ENCODE measurements at regions not wholly inside any gene's neighbourhood (a gene's known extent, or its start where the extent isn't known, plus 50 kb on each side); places are given as distances from the start of the nearest gene placed in this dataset.
"Not testable (repeated sequence)": the region's sequence is repeated elsewhere in the genome, so short reads cannot be mapped to it uniquely, and the experiment has no call there.

GRCh38 chr2:34242763-34243123 lies 643.6 kb upstream of the FAM98A start:
- DNase-seq, result no peak

GRCh38 chr2:34241905-34242762 lies 643.0 kb upstream of the FAM98A start:
- DNase-seq, result no peak

DNA sequence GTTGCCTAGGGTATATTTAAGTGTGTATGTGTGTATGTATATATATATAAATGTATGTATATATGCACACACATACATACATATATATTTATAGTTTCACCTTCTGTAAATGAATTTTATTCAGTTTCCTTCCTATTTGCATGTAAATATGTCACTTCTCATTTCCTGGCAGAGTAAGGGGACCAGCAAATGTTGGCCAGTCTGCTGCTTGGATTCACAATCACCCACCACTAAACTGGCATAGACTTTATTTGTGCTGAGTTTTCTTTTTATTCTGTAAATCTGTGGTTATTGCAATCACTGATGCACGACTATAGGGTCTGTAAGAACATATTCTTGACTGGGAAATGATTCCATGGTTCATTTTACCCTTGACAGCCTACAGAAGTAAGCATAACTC lies 640.4 kb upstream of the FAM98A start:
- DNase-seq, result no peak

- DNase-seq, result no peak
These were observed 635.7 kb upstream of the FAM98A start for GRCh38 chr2:34234823-34235222.

GRCh38 chr2:34229998-34230397 lies 630.9 kb upstream of the FAM98A start:
- DNase-seq, result no peak

GRCh38 chr2:34215174-34215573 lies 616.1 kb upstream of the FAM98A start:
- no peak for DNase-seq

DNA sequence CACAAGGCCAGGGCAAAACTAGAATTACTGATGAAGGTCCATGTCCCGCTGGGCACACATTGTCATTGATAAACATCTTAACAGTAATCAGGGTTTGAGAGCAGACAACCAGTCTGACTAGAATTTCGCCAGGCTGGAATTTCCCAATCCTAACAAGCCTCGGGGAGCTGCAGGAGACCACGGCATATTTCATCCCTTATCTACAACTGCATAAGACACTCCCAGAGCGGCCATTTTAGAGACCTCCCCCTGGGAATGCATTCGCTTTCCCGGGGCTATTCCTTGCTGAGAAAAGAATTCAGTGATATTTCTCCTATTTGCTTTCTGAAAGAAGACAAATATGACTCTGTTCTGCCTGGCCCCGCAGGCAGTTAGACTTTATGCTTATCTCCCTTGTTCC lies 611.3 kb upstream of the FAM98A start:
- not testable (repeated sequence) for DNase-seq

DNA sequence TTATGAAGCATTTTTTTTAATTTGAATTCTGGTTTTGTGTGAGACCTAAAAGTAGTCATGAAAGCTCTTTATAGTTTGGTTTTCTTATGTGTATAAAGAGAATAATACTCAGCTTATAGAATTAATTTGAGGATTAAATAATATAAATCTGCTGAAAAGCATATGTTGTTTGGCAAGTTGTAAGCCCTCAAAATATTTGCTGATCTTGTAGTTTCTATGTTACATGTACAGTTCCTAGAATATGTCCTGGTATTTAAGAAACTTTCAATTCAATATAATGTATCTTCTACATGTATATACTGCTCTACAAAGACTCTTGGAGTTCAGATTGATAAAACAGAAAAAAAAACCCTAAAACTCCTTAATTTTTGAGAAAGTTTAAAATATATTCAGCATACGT lies 605.5 kb upstream of the FAM98A start:
- no peak for DNase-seq

DNA sequence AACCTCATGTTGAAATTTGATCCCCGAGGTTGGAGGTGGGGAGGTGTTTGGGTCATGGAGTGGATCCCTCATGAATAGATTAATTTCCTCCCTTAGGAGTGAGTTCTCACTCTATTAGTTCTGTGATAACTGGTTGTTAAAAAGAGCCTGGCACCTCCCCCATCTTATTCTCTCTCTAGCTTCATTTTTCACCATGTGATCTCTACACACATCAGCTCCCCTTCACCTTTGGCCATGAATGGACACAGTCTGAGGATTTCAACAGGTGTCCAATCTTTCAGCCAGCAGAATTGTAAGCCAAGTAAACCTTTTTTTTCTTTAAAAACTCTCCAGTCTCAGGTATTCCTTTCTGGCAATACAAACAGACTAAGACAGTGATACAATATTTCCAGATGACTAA lies 602.0 kb upstream of the FAM98A start:
- DNase-seq, result no peak

DNA sequence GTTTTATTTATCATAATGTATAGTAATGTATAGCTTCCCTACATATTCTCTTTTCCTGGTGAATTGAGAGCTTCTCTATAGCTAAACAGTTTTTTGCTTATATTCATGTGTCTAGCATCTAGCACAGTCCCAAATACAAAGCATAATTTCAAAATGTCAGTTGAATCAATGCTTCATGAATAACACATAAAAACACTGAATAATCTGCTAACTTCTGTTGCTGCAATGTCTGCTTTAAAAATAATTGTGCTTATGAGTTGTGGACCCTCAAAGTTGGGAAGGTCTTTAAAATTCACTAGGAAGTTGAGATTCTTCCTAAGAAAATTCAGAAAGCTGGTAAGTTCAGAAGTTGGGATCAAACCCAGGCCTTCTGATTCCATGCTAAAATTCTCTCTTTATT lies 600.9 kb upstream of the FAM98A start:
- no peak for DNase-seq

GRCh38 chr2:34193164-34193563 lies 594.1 kb upstream of the FAM98A start:
- no peak for DNase-seq

- no peak for DNase-seq
These were observed 589.6 kb upstream of the FAM98A start for GRCh38 chr2:34188464-34189303.

GRCh38 chr2:34179511-34179910 lies 580.4 kb upstream of the FAM98A start:
- no peak for DNase-seq

GRCh38 chr2:34178482-34178881 lies 579.4 kb upstream of the FAM98A start:
- no peak for DNase-seq

- no peak for DNase-seq
These were observed 577.6 kb upstream of the FAM98A start for GRCh38 chr2:34176693-34177092.

DNA sequence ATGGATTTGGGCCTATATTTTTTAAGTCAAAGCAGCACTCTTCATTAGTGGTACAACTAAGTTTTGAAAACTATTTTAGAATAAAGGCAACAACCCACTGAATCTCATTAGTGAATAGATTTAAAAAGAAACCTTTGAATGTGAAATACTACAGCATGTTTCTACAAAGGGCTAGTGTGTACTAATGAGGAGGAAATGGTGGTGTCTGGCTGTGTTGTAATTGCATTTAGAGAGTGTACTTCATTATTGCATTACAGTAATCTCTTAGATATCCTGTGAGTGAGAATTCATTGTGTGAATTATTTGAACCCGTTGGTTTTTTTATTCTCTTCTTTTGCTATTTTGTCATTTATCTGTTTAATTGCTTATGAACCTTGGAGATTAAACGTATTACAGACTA lies 575.4 kb upstream of the FAM98A start:
- no peak for DNase-seq

DNA sequence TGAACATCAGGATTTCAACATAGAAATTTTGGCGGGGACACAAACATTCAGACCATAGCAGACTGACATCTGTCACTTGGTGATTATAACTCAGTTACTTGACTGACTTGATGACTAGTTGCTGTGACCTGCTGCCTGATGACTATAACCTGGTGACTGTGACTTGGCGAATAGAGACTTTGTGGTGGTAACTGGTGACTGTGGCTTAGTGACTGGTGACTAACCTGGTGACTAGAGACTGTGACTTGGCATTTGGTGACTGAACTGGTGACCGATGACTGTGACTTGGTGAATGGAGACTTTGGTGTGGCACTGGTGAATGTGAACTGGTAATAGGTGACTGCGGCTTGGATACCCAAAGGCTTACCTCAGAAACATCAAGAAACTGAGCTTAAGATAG lies 563.1 kb upstream of the FAM98A start:
- no peak for DNase-seq

- DNase-seq, result no peak
These were observed 562.5 kb upstream of the FAM98A start for GRCh38 chr2:34161549-34161948.

GRCh38 chr2:34159901-34160300 lies 560.8 kb upstream of the FAM98A start:
- no peak for DNase-seq

GRCh38 chr2:34153484-34153883 lies 554.4 kb upstream of the FAM98A start:
- DNase-seq, result no peak

DNA sequence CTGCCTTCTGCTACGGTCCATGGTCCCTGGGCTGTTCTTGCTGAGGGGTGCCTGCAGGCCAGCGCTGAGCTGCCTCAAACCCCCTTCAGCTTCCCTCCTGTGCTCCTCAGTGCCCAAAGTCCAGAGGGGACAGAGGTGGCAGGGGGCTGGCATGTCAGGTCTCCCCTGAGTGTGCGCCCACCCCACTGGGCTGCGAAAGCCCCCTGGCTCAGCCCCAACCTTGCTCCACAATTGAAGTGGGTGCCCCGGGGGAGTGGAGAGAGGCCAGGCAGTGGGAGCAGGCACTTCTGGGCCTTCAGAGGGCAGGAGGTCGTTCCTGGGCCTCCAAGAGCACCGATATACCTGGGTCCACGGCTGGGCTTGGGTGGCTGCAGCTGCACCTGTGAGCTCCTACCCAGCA lies 548.7 kb upstream of the FAM98A start:
- no peak for DNase-seq

GRCh38 chr2:34143149-34143548 lies 544.0 kb upstream of the FAM98A start:
- DNase-seq, result no peak

GRCh38 chr2:34142531-34143008 lies 543.5 kb upstream of the FAM98A start:
- not testable (repeated sequence) for DNase-seq

DNA sequence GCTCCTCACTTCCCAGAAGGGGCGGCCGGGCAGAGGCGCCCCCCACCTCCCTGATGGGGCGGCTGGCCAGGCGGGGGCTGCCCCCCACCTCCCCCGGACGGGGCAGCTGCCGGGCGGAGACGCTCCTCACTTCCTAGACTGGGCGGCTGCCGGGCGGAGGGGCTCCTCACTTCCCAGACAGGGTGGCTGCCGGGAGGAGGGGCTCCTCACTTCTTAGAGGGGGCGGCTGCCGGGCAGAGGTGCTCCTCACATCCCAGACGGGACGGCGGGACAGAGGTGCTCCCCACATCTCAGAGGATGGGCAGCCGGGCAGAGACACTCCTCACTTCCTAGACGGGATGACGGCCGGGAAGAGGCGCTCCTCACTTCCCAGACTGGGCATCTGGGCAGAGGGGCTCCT lies 534.0 kb upstream of the FAM98A start:
- DNase-seq, result not testable (repeated sequence)
